ENCODE measurements at regions not wholly inside any gene's neighbourhood (a gene's known extent, or its start where the extent isn't known, plus 50 kb on each side); places are given as distances from the start of the nearest gene placed in this dataset.

DNA sequence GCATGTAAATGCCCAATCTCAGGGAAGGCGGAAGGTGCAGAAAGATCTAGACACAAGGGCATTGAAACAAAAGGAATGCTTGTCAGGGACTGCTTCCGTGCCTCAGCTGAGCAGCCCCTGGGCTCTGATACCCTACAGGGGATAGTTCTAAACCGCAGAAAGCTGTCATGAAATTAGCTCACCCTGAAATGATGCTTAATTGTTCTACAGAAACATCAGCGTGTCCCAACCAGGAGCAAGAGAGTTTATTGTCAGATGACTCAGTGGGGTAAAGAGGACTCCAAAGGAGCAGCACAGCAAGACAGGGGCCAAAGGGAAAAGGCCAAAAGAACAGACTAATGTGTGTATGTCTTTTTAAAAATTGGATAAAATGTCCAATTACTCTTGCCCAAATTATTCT lies 258.4 kb upstream of the JARID2 start:
- H3K9me3 Mint-ChIP-seq: no peaks in the 10 kb centered on the region
- DNase-seq (no peak), ATAC-seq (no peak)
- peaks cover 0 to 4% (median 3%) of the 10 kb centered on the region in 5 donors for H3K27me3 Mint-ChIP-seq
- H3K36me3 Mint-ChIP-seq: no peaks in the 10 kb centered on the region
- no peak overlapping the region for H3K4me3 Mint-ChIP-seq
- H3K4me1 Mint-ChIP-seq: no peaks in the 10 kb centered on the region
- H3K27ac Mint-ChIP-seq: no peak overlapping the region
- POLR2A ChIA-PET: no interaction called here

DNA sequence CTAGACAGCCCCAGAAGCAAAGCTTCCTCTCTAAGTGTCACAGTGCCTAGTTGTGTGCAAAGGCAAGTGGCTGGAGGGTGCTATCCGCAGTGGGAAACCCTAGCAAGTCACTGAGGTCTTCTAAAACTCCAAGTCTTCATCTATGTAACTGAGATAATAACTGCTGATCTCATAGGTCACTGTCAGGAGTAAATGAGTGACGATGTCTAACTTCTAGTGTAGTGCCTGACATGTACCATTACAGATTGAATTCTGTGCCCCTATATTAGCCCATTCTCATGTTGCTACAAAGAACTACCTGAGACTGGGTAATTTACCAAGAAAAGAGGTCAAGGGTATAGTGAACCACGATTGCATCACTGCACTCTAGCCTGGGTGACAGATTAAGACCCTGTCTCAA lies 253.5 kb upstream of the JARID2 start:
- DNase-seq (no peak), ATAC-seq (no peak)
- no peaks in the 10 kb centered on the region for H3K4me1 Mint-ChIP-seq
- peaks cover 0 to 4% (median 0%) of the 10 kb centered on the region in 5 donors for H3K27me3 Mint-ChIP-seq
- POLR2A ChIA-PET: no interaction called here
- H3K4me3 Mint-ChIP-seq: no peak overlapping the region
- H3K36me3 Mint-ChIP-seq: no peaks in the 10 kb centered on the region
- no peaks in the 10 kb centered on the region for H3K9me3 Mint-ChIP-seq
- H3K27ac Mint-ChIP-seq: no peak overlapping the region

DNA sequence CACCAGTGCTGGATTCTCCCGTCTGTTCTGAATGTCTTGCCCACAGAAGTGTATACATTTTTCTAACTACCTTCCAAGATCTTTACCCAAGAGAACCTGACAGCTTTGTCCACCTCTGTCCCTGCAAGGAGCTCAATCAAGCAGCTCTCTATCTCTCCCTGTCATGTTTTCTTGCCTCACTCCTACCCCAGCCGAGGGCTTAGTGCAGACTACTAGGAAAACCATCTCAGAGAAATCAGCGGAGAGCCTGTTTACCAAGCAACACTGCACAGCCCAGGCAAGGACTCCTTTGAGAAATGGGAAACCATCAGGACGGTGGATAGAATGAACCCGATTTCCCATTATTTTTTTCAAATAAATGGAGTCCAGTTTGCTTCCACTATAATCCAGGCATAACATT lies 250.7 kb upstream of the JARID2 start:
- H3K27me3 Mint-ChIP-seq: peaks cover 0 to 4% (median 0%) of the 10 kb centered on the region in 5 donors
- H3K9me3 Mint-ChIP-seq: no peaks in the 10 kb centered on the region
- ATAC-seq (no peak), DNase-seq (no peak)
- no peaks in the 10 kb centered on the region for H3K4me1 Mint-ChIP-seq
- no peak overlapping the region for H3K27ac Mint-ChIP-seq
- H3K36me3 Mint-ChIP-seq: no peaks in the 10 kb centered on the region
- POLR2A ChIA-PET: no interaction called here
- no peak overlapping the region for H3K4me3 Mint-ChIP-seq

DNA sequence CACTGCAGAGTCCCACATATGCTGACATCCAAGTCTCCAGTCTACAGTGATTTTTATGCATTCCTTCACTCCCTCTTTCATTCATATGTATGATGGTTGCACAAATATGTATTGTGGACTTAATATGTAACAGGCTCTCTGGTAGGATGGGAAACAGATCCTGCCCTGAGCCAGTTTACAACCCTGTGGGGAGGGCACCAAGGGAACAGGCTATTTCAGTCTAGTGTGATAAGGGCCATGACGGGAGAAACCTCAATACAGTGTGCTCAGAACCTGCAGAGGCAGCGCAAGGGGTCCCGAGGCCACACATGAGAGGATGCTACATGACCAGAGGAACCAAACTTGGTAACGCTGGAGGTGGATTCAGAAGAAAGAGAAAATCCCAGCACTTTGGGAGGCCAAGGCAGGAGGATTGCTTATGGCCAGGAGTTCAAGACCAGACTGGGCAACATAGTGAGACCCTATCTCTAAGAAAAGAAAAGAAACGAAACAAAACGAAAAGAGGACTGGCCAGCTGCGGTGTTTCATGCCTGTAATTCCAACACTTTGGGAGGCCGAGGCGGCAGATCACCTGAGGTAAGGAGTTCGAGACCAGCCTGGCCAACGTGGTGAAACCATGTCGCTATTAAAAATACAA lies 249.8 kb upstream of the JARID2 start:
- Mint-ChIP-seq H3K27ac (no peak overlapping the region), H3K4me1 (no peaks in the 10 kb centered on the region), H3K4me3 (no peak overlapping the region), H3K27me3 (peaks cover 0 to 4% (median 0%) of the 10 kb centered on the region in 5 donors), H3K36me3 (no peaks in the 10 kb centered on the region), H3K9me3 (no peaks in the 10 kb centered on the region)
- no peak for DNase-seq
- POLR2A ChIA-PET: no interaction called here
- ATAC-seq: no peak

DNA sequence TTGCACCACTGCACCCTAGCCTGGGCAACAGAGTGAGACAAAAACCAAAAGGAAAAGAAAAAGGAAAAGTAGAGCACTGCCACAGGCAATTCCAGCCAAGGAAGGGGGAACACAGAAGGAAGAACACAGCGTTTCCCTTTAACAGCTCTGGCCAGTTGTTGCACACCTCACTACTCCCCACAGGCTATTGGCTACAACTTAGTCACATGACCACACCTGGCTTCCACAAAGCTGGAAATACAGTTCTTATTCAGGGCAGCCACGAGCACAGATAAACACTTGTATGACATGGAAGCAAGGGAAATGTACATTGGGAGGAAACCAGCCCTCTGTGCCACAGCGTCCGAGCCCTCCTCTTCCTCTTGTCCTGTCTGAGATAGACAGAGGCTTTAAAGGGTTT lies 249.0 kb upstream of the JARID2 start:
- DNase-seq (no peak), ATAC-seq (no peak)
- no peak overlapping the region for H3K4me3 Mint-ChIP-seq
- POLR2A ChIA-PET: no interaction called here
- H3K36me3 Mint-ChIP-seq: no peaks in the 10 kb centered on the region
- H3K4me1 Mint-ChIP-seq: no peaks in the 10 kb centered on the region
- peak overlapping the region in 2 of 10 donors; percentile 33 to 47 for H3K27ac Mint-ChIP-seq
- H3K9me3 Mint-ChIP-seq: no peaks in the 10 kb centered on the region
- peaks cover 0 to 4% (median 0%) of the 10 kb centered on the region in 5 donors for H3K27me3 Mint-ChIP-seq

DNA sequence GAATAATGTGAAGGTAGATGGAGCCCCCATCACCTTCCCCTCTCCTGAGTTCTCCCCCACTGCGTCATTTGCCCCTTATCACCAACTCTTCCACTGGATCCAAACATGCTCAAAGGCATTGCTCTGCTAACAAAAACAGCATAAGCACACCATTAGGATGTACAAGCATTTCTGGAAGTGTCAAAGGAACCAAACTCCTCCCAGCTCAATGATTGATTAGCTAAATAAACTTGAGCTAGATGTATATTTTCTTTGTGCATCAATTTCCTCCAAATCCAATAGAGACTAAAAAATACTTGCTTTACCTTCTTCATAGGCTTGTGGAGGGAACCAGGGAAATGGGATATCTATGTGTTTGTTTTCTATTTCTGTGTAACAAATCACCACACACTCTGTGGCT lies 248.4 kb upstream of the JARID2 start:
- POLR2A ChIA-PET: no interaction called here
- H3K36me3 Mint-ChIP-seq: no peaks in the 10 kb centered on the region
- no peak overlapping the region for H3K27ac Mint-ChIP-seq
- ATAC-seq: no peak
- DNase-seq: no peak
- no peaks in the 10 kb centered on the region for H3K4me1 Mint-ChIP-seq
- H3K27me3 Mint-ChIP-seq: peaks cover 0 to 4% (median 0%) of the 10 kb centered on the region in 5 donors
- H3K4me3 Mint-ChIP-seq: no peak overlapping the region
- H3K9me3 Mint-ChIP-seq: no peaks in the 10 kb centered on the region

DNA sequence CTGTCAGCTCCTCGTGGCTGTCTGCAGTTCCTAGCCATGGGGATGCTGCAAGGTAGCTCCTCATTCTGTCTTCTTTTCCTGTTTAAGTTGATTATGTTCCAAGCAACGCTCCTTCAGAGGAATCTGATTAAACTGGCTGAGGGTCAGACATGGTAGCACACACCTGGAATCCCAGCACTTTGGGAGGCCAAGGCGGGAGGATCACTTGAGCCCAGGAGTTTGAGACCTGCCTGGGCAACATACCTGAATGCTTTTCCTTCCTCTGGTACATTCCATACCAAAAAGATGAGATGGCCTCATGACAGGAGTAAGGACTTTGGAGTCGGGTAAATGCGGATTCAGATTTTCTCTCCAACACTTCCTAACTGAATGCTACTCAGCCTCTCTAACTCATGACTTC lies 246.8 kb upstream of the JARID2 start:
- Mint-ChIP-seq H3K4me1 (no peaks in the 10 kb centered on the region), H3K27ac (peak overlapping the region in 1 of 10 donors; percentile 41), H3K27me3 (no peaks in the 10 kb centered on the region), H3K36me3 (no peaks in the 10 kb centered on the region), H3K9me3 (no peaks in the 10 kb centered on the region), H3K4me3 (no peak overlapping the region)
- DNase-seq: no peak
- ATAC-seq: no peak
- POLR2A ChIA-PET: no interaction called here

DNA sequence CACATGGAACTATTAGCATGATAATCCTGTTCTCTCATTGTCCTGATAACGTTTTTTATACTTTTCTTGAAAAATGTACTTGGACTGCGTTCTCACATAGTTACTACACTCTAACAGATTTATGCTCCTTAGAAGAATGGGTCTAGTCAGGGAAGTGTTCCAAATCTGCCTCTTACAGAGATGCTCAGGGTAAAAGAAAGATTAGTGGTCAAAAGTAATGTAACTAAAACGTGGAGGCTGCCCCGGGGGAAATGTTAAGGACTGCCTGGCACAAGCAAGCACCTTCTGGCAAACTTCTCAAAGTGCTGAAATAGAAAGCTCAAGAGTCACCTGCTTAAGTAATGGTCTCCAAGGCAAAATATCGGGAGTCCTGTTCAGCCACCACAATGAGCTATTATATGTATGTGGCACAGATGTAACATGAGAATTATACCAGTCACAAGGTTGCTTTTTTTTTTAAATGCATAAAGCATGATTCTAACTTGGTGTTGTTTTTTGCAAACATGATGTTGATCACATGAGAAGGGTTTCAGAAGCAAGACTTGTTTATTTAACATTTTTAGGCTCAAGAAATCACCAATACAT lies 244.5 kb upstream of the JARID2 start:
- POLR2A ChIA-PET: no interaction called here
- H3K27me3 Mint-ChIP-seq: no peaks in the 10 kb centered on the region
- H3K27ac Mint-ChIP-seq: no peak overlapping the region
- ATAC-seq: no peak
- no peak overlapping the region for H3K4me3 Mint-ChIP-seq
- DNase-seq: no peak
- H3K4me1 Mint-ChIP-seq: no peaks in the 10 kb centered on the region
- no peaks in the 10 kb centered on the region for H3K9me3 Mint-ChIP-seq
- no peaks in the 10 kb centered on the region for H3K36me3 Mint-ChIP-seq

DNA sequence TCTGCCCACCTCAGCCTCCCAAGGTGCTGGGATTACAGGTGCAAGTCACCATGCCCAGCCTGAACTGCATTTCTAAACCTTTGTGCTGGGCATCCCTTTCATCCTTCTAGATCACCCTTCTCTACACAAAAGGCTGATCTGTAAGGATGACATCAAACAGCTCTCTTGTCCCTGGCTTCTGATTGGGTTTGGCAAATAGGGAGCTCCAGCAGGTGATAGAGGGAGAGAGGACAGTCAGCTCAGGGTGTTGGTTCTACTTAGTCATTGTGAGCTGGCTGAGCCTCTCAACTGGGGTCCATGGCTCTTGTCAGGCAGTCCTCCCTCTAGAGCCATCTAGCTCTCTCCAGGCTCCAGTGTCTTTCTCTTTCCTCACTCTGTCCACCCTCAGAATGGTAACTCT lies 237.6 kb upstream of the JARID2 start:
- H3K4me1 Mint-ChIP-seq: peaks cover 0 to 5% (median under 1%) of the 10 kb centered on the region in 4 donors
- peak overlapping the region in 1 of 10 donors; percentile 44 for H3K27ac Mint-ChIP-seq
- no peaks in the 10 kb centered on the region for H3K27me3 Mint-ChIP-seq
- POLR2A ChIA-PET: no interaction called here
- DNase-seq: no peak
- H3K4me3 Mint-ChIP-seq: no peak overlapping the region
- H3K9me3 Mint-ChIP-seq: peaks cover 0 to 4% (median 0%) of the 10 kb centered on the region in 9 donors
- ATAC-seq: no peak
- no peaks in the 10 kb centered on the region for H3K36me3 Mint-ChIP-seq

DNA sequence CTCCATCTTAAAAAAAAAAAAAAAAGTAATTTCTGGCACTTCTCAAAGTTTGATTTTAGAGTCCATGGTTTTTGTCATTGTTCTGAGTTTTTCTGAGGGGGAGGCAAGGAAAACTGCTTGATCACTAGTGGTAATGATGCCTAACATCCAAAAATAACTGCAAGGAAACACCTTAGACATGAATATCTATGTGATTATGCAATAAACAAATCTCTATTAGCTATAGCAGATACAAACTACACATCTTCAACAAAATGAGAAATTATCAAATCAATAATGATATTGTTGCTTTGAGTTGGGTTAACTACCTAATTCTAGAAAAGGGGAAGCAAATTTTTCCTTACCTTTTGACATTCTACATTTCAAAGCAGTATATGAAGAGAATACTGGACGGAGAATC lies 230.9 kb upstream of the JARID2 start:
- H3K27me3 Mint-ChIP-seq: peaks cover 0 to 7% (median 2%) of the 10 kb centered on the region in 5 donors
- POLR2A ChIA-PET: no interaction called here
- H3K4me1 Mint-ChIP-seq: peaks cover 0 to 12% (median 4%) of the 10 kb centered on the region in 4 donors

DNA sequence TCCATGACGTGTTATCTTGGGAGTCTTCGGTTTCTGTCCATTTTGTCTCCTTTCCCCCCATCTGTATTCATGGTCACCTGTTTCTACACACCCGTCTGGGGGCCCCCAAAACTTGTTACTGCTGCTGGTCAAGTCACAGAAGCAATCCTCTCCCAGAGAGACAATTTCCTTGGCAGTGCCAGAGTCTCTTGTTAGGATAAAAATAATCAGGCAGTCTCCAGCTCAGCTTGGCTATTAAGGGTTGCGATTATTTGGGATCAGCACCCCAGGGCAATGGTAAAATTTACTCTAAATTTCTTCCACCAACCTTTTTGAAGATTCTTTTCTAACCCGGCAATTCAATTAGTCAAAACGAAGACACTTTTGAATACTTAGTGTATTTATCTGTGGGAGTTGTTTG lies 229.1 kb upstream of the JARID2 start:
- Mint-ChIP-seq H3K36me3 (peaks cover 0 to 3% (median 0%) of the 10 kb centered on the region in 3 donors), H3K4me3 (no peak overlapping the region), H3K27me3 (peaks cover 2 to 13% (median 9%) of the 10 kb centered on the region in 5 donors), H3K4me1 (peaks cover 0 to 13% (median 6%) of the 10 kb centered on the region in 4 donors), H3K9me3 (no peaks in the 10 kb centered on the region), H3K27ac (no peak overlapping the region)
- DNase-seq: no peak
- POLR2A ChIA-PET: no interaction called here
- no peak for ATAC-seq

More for the DNA sequence above, 230.9 kb upstream of the JARID2 start:
- DNase-seq (no peak), ATAC-seq (no peak)
- Mint-ChIP-seq H3K9me3 (peaks cover 0 to 4% (median 0%) of the 10 kb centered on the region in 9 donors), H3K4me3 (no peak overlapping the region), H3K36me3 (no peaks in the 10 kb centered on the region), H3K27ac (no peak overlapping the region)

DNA sequence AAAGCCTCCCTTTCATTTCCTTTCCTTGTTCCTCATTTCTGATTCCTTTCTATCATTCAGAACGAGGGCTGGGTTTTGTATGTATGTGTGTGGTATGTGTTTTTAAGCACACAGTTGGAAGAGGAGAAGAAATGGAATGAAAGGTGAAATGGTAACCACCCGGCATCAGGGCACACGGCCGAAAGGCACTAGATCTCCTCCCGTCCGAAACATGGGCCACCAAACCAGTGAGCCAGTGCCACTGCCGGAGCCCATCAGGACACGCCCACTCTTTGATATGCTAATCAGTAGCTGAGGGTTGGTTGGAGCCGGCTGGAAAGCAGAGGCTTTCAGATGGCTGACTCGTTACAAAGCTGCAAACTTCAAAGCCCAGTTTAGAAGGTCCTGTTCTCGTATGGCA lies 228.6 kb upstream of the JARID2 start:
- POLR2A ChIA-PET: no interaction called here
- no peak overlapping the region for H3K4me3 Mint-ChIP-seq
- H3K27me3 Mint-ChIP-seq: peaks cover 2 to 13% (median 9%) of the 10 kb centered on the region in 5 donors
- ATAC-seq (no peak), DNase-seq (no peak)
- H3K9me3 Mint-ChIP-seq: no peaks in the 10 kb centered on the region
- H3K4me1 Mint-ChIP-seq: peaks cover 0 to 17% (median 6%) of the 10 kb centered on the region in 4 donors
- H3K27ac Mint-ChIP-seq: no peak overlapping the region
- peaks cover 0 to 3% (median 0%) of the 10 kb centered on the region in 3 donors for H3K36me3 Mint-ChIP-seq

DNA sequence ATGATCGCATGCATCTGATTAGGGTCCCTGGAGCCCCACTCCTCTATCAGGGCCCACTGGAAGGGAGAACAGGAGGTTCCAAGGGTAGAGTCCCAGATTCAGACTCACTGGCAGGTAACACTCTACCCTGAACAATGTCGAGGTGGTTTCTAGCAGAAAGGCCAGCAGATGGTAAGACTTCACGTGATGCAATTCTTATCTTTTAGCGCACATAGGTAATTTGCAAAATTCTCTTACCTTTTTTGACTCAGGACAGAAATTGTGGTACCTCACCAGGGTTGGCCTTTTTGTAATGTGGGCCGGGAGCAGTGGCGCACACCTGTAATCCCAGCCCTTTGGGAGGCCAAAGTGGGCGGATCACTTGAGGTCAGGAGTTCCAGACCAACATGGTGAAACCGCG lies 228.1 kb upstream of the JARID2 start:
- DNase-seq: no peak
- Mint-ChIP-seq H3K27me3 (peaks cover 2 to 13% (median 9%) of the 10 kb centered on the region in 5 donors), H3K4me3 (no peak overlapping the region), H3K27ac (no peak overlapping the region), H3K9me3 (no peaks in the 10 kb centered on the region), H3K36me3 (peaks cover 0 to 3% (median 0%) of the 10 kb centered on the region in 3 donors), H3K4me1 (peaks cover 0 to 17% (median 6%) of the 10 kb centered on the region in 4 donors)
- no peak for ATAC-seq
- POLR2A ChIA-PET: no interaction called here

Measured in naive thymus-derived CD8-positive, alpha-beta T cell (primary cell).